ENCODE measurements at regions not wholly inside any gene's neighbourhood (a gene's known extent, or its start where the extent isn't known, plus 50 kb on each side); places are given as distances from the start of the nearest gene placed in this dataset.

- WGBS (ENCODE audit: extremely low coverage, insufficient read length, low lambda C conversion rate) = no CpG with 5 or more reads among the region's 2 CpGs
- no peak overlapping the region for H3K27ac ChIP-seq (ENCODE audit: insufficient read length, low read depth, low read length)
- no peak overlapping the region for H4K5ac ChIP-seq (ENCODE audit: insufficient read length, low read depth, low read length)
- H3K9me3 ChIP-seq (ENCODE audit: control insufficient read depth, low read depth, low read length) = peaks cover 7% of the 10 kb centered on the region
- no peak overlapping the region for H3K56ac ChIP-seq (ENCODE audit: insufficient read length, low read depth, low read length)
- no peak overlapping the region for H2AFZ ChIP-seq (ENCODE audit: low read length)
- H3K27me3 Mint-ChIP-seq (ENCODE audit: low read depth) = no peaks in the 10 kb centered on the region; the same call in 1 of the 2 replicates
- no peak for TF ChIP-seq CTCF (conservative IDR thresholded peaks at IDR 0.05)
- no peak overlapping the region for H3K23ac ChIP-seq (ENCODE audit: insufficient read length, low read depth, low read length)
- no peak overlapping the region for H3K18ac ChIP-seq (ENCODE audit: insufficient read length, low read depth, low read length)
- H4K20me1 ChIP-seq (ENCODE audit: control insufficient read depth, insufficient read depth, insufficient read length) = no peaks in the 10 kb centered on the region
- H2BK5ac ChIP-seq (ENCODE audit: insufficient read length, low read length) = no peak overlapping the region
- peaks cover 2 to 12% (median 6%) of the 10 kb centered on the region in 3 experiments for H3K36me3 Mint-ChIP-seq (ENCODE audit: insufficient read depth in 1 of 3, low read depth in 3 of 3)
- H2BK120ac ChIP-seq (ENCODE audit: low read depth, low read length, poor library complexity, severe bottlenecking) = no peak overlapping the region
- H3K4me1 ChIP-seq (ENCODE audit: insufficient read depth, low read length) = no peaks in the 10 kb centered on the region
- no peak overlapping the region for H2BK15ac ChIP-seq (ENCODE audit: low read depth, low read length)
- H3K79me2 ChIP-seq (ENCODE audit: insufficient read depth, low read length) = no peaks in the 10 kb centered on the region
- no peak overlapping the region for H3K4me3 Mint-ChIP-seq
- H2AK5ac ChIP-seq (ENCODE audit: insufficient read length, low read length) = no peak overlapping the region
- no peak overlapping the region for H3K9ac ChIP-seq (ENCODE audit: extremely low read depth, insufficient read length, low read length)
- no peak overlapping the region for H3K4me2 ChIP-seq (ENCODE audit: insufficient read depth, insufficient read length, low read length)
- no peaks in the 10 kb centered on the region for H3K23me2 ChIP-seq (ENCODE audit: insufficient read length, low read depth, low read length, poor library complexity, severe bottlenecking)
- H3K27me3 ChIP-seq (ENCODE audit: insufficient read depth, low read length) = no peaks in the 10 kb centered on the region
- H3K14ac ChIP-seq (ENCODE audit: insufficient read depth, low read length) = no peak overlapping the region
- no peak overlapping the region for H2BK20ac ChIP-seq (ENCODE audit: low read depth, low read length, poor library complexity, severe bottlenecking)
- H3T11ph ChIP-seq (ENCODE audit: low read length) = no peak overlapping the region
- no peak overlapping the region for H3K4ac ChIP-seq (ENCODE audit: low read depth, low read length)
- DNase-seq = no peak
- H4K91ac ChIP-seq (ENCODE audit: insufficient read length, low read depth, low read length) = no peak overlapping the region
- no peak overlapping the region for H2BK12ac ChIP-seq (ENCODE audit: insufficient read length, low read depth, low read length)
- no peaks in the 10 kb centered on the region for H3K79me1 ChIP-seq (ENCODE audit: insufficient read depth, low read depth, low read length, poor library complexity, severe bottlenecking)
- no peak overlapping the region for H3K27ac Mint-ChIP-seq
- H3K4me1 Mint-ChIP-seq = peaks cover 10 to 11% of the 10 kb centered on the region in 2 experiments
- peaks cover 12 to 14% of the 10 kb centered on the region in 2 experiments; a peak in 4 of 5 replicates for H3K9me3 Mint-ChIP-seq
- no peak overlapping the region for H4K8ac ChIP-seq (replicated peaks; ENCODE audit: insufficient read length, low read depth, low read length)
Measured at GRCh38 chr9:108688676-108689075, 167.1 kb downstream of the ACTL7B start.
